Liver (tissue), 3 donors: ENCODE measurements at regions not wholly inside any gene's neighbourhood (a gene's known extent, or its start where the extent isn't known, plus 50 kb on each side); places are given as distances from the start of the nearest gene placed in this dataset.

ENCODE experiments used
- CTCF ChIP-seq: fragments of 150-350 bp; IDR thresholded peaks from 2 replicates; pipeline ENCODE4 v1.5.1; 2017; ENCODE audit warnings: improper control_type of control experiment, low read depth, low read length; ENCODE audit not compliant: missing input control
- EGR1 ChIP-seq, 2 donors: IDR thresholded peaks; 2 replicates each; pipeline ENCODE4 v1.6.1; 2016 to 2018; ENCODE audit warnings: antibody characterized with exemption in 2 of 2, low read depth in 2 of 2
- FOXA1 ChIP-seq: IDR thresholded peaks from 2 replicates; pipeline ENCODE4 v1.6.1; 2016; ENCODE audit warnings: antibody characterized with exemption
- RAD21 ChIP-seq, 2 donors: IDR thresholded peaks; 2 replicates each; pipeline ENCODE4 v1.6.1; 2016; ENCODE audit warnings: antibody characterized with exemption in 2 of 2, mild to moderate bottlenecking in 2 of 2
- RXRA ChIP-seq, 2 donors: IDR thresholded peaks; 2 replicates each; pipeline ENCODE4 v1.6.1; 2017 to 2018; ENCODE audit warnings: antibody characterized with exemption in 2 of 2, mild to moderate bottlenecking in 1 of 2
- YY1 ChIP-seq: IDR thresholded peaks from 2 replicates; pipeline ENCODE4 v1.6.1; 2016; ENCODE audit warnings: antibody characterized with exemption, mild to moderate bottlenecking
- ZBTB33 ChIP-seq: IDR thresholded peaks from 2 replicates; pipeline ENCODE4 v1.6.1; 2016; ENCODE audit warnings: antibody characterized with exemption
- TF ChIP-seq, protein P1 (sequence below): IDR thresholded peaks from 2 replicates; pipeline ENCODE4 v1.6.1; 2016; ENCODE audit warnings: antibody characterized with exemption
- donor health status: healthy.
- donor health status: healthy.

GRCh38 chr10:78437407-78437768 lies 403.7 kb downstream of the RPS24 start:
- no peak for TF ChIP-seq CTCF
- TF ChIP-seq RXRA (IDR thresholded peaks at IDR 0.05), result no peak
- no peak for TF ChIP-seq EGR1 (IDR thresholded peaks at IDR 0.05; ENCODE audit: low read depth in 2 of 2)
- TF ChIP-seq, protein P1, sequence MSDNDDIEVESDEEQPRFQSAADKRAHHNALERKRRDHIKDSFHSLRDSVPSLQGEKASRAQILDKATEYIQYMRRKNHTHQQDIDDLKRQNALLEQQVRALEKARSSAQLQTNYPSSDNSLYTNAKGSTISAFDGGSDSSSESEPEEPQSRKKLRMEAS, result no peak
- no peak for TF ChIP-seq YY1
- TF ChIP-seq RAD21 (IDR thresholded peaks at IDR 0.05), result no peak
- TF ChIP-seq ZBTB33, result no peak
- TF ChIP-seq FOXA1, result no peak
